HT1080 (cell line): ENCODE measurements at regions not wholly inside any gene's neighbourhood (a gene's known extent, or its start where the extent isn't known, plus 50 kb on each side); places are given as distances from the start of the nearest gene placed in this dataset.

Source experiments
- DNase-seq: peaks from one replicate; pipeline ENCODE4 v3.0.0-alpha.2; 2015; ENCODE audit warnings: low read depth

- no peak for DNase-seq
Observed at GRCh38 chr4:41865306-41865980, 69.8 kb upstream of the TMEM33 start.

GRCh38 chr4:41859087-41859486, 76.1 kb upstream of the TMEM33 start:
- DNase-seq = no peak

GRCh38 chr4:41857226-41857641, 78.0 kb upstream of the TMEM33 start:
- DNase-seq = no peak

GRCh38 chr4:41856797-41857196, 78.4 kb upstream of the TMEM33 start:
- DNase-seq = no peak

- no peak for DNase-seq
Observed at GRCh38 chr4:41853973-41854372, 81.3 kb upstream of the TMEM33 start.

- DNase-seq = no peak
Observed at GRCh38 chr4:41852229-41852628, 83.0 kb upstream of the TMEM33 start.

- no peak for DNase-seq
Observed at GRCh38 chr4:41851621-41852020, 83.6 kb upstream of the TMEM33 start.

GRCh38 chr4:41844327-41844726, 90.9 kb upstream of the TMEM33 start:
- DNase-seq = peak; percentile 28

- DNase-seq = peak; percentile 34
Observed at GRCh38 chr4:41839916-41840854, 91.7 kb upstream of the PHOX2B start.

GRCh38 chr4:41838590-41838989, 90.1 kb upstream of the PHOX2B start:
- DNase-seq = no peak

GRCh38 chr4:41835321-41835995, 86.9 kb upstream of the PHOX2B start:
- no peak for DNase-seq

- DNase-seq = peak; percentile 44
Observed at GRCh38 chr4:41832961-41833360, 84.4 kb upstream of the PHOX2B start.

GRCh38 chr4:41822325-41822724, 73.8 kb upstream of the PHOX2B start:
- no peak for DNase-seq

GRCh38 chr4:41820473-41820872, 71.9 kb upstream of the PHOX2B start:
- no peak for DNase-seq

- DNase-seq = peak; percentile 9
Observed at GRCh38 chr4:41819621-41820020, 71.1 kb upstream of the PHOX2B start.

GRCh38 chr4:41815473-41815872, 66.9 kb upstream of the PHOX2B start:
- no peak for DNase-seq

GRCh38 chr4:41814565-41814964, 66.0 kb upstream of the PHOX2B start:
- DNase-seq = peak; percentile 64

GRCh38 chr4:41806807-41807206, 58.3 kb upstream of the PHOX2B start:
- DNase-seq = no peak

GRCh38 chr4:41802590-41802989, 54.1 kb upstream of the PHOX2B start:
- DNase-seq = no peak

GRCh38 chr4:41799126-41799525, 50.6 kb upstream of the PHOX2B start:
- no peak for DNase-seq
